VCaP (cell line): ENCODE measurements at regions not wholly inside any gene's neighbourhood (a gene's known extent, or its start where the extent isn't known, plus 50 kb on each side); places are given as distances from the start of the nearest gene placed in this dataset.

Experiments used
- H3K27ac ChIP-seq: fragments of 450-650 bp; 2 replicates; pipeline ENCODE4 v1.5.1; 2017
- CTCF ChIP-seq: fragments of 450-650 bp; conservative IDR thresholded peaks from 2 replicates; pipeline ENCODE4 v1.5.1; 2017; ENCODE audit warnings: mild to moderate bottlenecking, moderate library complexity

DNA sequence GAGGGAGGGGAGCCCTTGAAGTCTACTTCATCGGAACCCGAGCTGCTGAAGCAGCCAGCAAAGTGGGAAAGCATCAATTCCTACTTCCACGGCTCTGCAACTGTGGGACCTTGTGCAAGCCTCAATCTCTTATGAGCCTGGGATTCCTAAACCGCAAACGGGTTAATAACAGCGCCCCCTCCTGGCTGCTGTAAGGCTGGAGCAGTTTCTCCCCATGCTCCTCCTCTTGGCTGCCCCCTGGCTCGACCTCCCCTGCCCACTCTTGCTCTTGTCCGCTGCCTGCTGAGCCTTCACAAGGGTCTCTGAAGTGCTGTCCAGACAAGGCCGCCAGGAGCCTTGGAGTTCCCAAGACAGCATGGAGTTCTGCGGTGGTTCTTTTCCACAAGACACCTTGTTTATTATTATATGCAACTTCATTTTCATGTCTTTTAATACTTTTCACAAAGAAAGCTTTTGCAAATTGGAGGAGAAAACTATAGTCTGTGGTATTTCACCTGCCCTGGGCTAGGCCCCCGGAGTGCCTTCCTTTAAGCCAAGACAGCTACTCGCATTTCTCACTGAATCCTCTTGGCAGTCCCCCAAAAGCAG is 157.2 kb downstream of the DDX1 start:
- no peak overlapping the region for H3K27ac ChIP-seq
- peak; percentile 11; the same call in 1 of the 2 replicates for TF ChIP-seq CTCF

- no peak for TF ChIP-seq CTCF
- no peak overlapping the region for H3K27ac ChIP-seq
Measured at GRCh38 chr2:15749460-15750432, 158.1 kb downstream of the DDX1 start.

GRCh38 chr2:15750433-15750814 is 158.8 kb downstream of the DDX1 start:
- no peak overlapping the region for H3K27ac ChIP-seq
- TF ChIP-seq CTCF: no peak

GRCh38 chr2:15750822-15751329 is 159.2 kb downstream of the DDX1 start:
- H3K27ac ChIP-seq: no peak overlapping the region
- TF ChIP-seq CTCF: no peak

- no peak overlapping the region; the same call in 1 of the 2 replicates for H3K27ac ChIP-seq
- TF ChIP-seq CTCF: no peak
Measured at GRCh38 chr2:15751477-15751876, 159.8 kb downstream of the DDX1 start.

DNA sequence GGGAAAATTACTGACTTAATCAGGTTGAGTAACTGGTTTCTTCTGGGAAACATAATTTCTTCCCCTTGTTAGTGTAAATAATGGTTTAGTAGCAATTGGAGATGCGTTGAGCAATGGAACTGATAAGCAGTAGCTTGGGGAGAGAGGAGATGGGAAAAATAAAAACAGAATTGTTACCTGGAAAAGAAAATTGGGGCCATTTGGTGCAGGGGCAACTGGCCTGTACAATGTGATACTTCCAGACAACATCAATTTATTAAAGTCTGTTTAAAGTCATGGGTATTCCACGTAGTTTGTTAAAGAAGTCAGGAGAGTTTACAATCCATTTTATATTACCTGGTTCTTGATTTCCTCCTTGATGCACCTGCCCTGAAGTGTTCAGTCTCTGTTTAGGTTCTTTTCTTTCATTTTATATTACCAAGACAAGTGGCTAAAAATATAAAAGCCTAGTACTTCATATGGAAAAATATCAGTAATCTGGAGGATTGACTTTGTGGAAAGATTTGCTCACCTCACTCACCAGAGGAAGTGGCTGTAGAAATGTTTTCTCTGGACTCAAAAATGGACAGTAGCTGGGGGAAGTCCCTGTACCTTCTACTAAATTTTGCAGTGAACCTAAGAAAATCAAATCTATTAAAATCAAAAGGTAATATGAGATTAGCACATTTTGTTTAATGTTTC is 161.0 kb downstream of the DDX1 start:
- H3K27ac ChIP-seq: no peak overlapping the region; the same call in 1 of the 2 replicates
- no peak for TF ChIP-seq CTCF

GRCh38 chr2:15753233-15753798 is 161.6 kb downstream of the DDX1 start:
- no peak overlapping the region for H3K27ac ChIP-seq

More at GRCh38 chr2:15753233-15753798, 161.6 kb downstream of the DDX1 start:
- no peak for TF ChIP-seq CTCF
